ENCODE measurements at regions not wholly inside any gene's neighbourhood (a gene's known extent, or its start where the extent isn't known, plus 50 kb on each side); places are given as distances from the start of the nearest gene placed in this dataset.

DNA sequence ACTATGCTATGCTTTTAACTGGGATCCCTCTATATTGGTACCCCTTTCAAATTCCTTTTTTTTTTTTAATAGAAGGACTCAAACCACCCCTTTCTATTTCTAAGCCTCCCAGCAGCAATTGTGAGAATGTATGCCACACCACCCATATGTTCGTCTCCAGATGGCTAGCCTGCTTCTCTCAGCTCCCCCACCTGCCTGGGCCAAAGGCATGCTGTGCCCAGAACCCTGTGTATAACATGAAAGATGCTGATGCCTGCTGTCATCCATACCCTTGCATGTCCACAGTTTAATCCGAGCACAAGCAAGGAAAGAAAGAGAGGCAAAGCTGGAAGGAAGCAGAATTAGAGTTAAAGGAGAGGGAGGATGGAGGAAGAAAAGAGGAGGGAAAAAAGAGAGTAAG lies 159.5 kb upstream of the CNTN6 start:
- no peaks in the 10 kb centered on the region for H3K9me3 ChIP-seq (ENCODE audit: insufficient read depth, low read length)
- no peak overlapping the region for H3K9ac ChIP-seq (ENCODE audit: low read length)
- TF ChIP-seq EZH2phosphoT487 (conservative IDR thresholded peaks at IDR 0.05; ENCODE audit: low read length) (no peak), CTCF (IDR thresholded peaks at IDR 0.05; ENCODE audit: insufficient read depth, low read length, poor library complexity, severe bottlenecking) (no peak)
- no peak overlapping the region for H2AFZ ChIP-seq (ENCODE audit: low read depth, low read length, severe bottlenecking)
- H3K4me2 ChIP-seq (ENCODE audit: low read depth, low read length, poor library complexity, severe bottlenecking), result no peak overlapping the region
- H3K27ac ChIP-seq (ENCODE audit: low read depth, low read length), result no peak overlapping the region
- H3K9me2 ChIP-seq (replicated peaks; ENCODE audit: insufficient read depth, low read length), result no peaks in the 10 kb centered on the region
- no peaks in the 10 kb centered on the region for H3K79me2 ChIP-seq (ENCODE audit: insufficient read depth, low read length)
- no peaks in the 10 kb centered on the region for H3K27me3 ChIP-seq (ENCODE audit: low read length)
- no peaks in the 10 kb centered on the region for H3F3A ChIP-seq (ENCODE audit: insufficient read depth)
- no peak overlapping the region for H3K4me3 ChIP-seq (ENCODE audit: insufficient read depth, low read length, poor library complexity, severe bottlenecking)
- no peaks in the 10 kb centered on the region for H3K36me3 ChIP-seq (ENCODE audit: low read length)
- H4K20me1 ChIP-seq (ENCODE audit: low read depth, low read length), result no peaks in the 10 kb centered on the region

- H3K27ac ChIP-seq (ENCODE audit: low read depth, low read length), result no peak overlapping the region
- H3K4me2 ChIP-seq (ENCODE audit: low read depth, low read length, poor library complexity, severe bottlenecking), result no peak overlapping the region
- H3K9me2 ChIP-seq (replicated peaks; ENCODE audit: insufficient read depth, low read length), result no peaks in the 10 kb centered on the region
- no peak overlapping the region for H3K9ac ChIP-seq (ENCODE audit: low read length)
- no peaks in the 10 kb centered on the region for H3K79me2 ChIP-seq (ENCODE audit: insufficient read depth, low read length)
- no peaks in the 10 kb centered on the region for H3K27me3 ChIP-seq (ENCODE audit: low read length)
- H3K4me3 ChIP-seq (ENCODE audit: insufficient read depth, low read length, poor library complexity, severe bottlenecking), result no peak overlapping the region
- H4K20me1 ChIP-seq (ENCODE audit: low read depth, low read length), result no peaks in the 10 kb centered on the region
- no peak for TF ChIP-seq CTCF (IDR thresholded peaks at IDR 0.05; ENCODE audit: insufficient read depth, low read length, poor library complexity, severe bottlenecking)
- no peak for TF ChIP-seq EZH2phosphoT487 (conservative IDR thresholded peaks at IDR 0.05; ENCODE audit: low read length)
- no peaks in the 10 kb centered on the region for H3F3A ChIP-seq (ENCODE audit: insufficient read depth)
- H3K9me3 ChIP-seq (ENCODE audit: insufficient read depth, low read length), result no peaks in the 10 kb centered on the region
- H2AFZ ChIP-seq (ENCODE audit: low read depth, low read length, severe bottlenecking), result no peak overlapping the region
- no peaks in the 10 kb centered on the region for H3K36me3 ChIP-seq (ENCODE audit: low read length)
Observed at GRCh38 chr3:944786-945185, 148.0 kb upstream of the CNTN6 start.

- Histone ChIP-seq H4K20me1 (ENCODE audit: low read depth, low read length) (no peaks in the 10 kb centered on the region), H3K27me3 (ENCODE audit: low read length) (no peaks in the 10 kb centered on the region), H2AFZ (ENCODE audit: low read depth, low read length, severe bottlenecking) (no peak overlapping the region), H3K27ac (ENCODE audit: low read depth, low read length) (no peak overlapping the region), H3K4me3 (ENCODE audit: insufficient read depth, low read length, poor library complexity, severe bottlenecking) (no peak overlapping the region), H3K9me2 (replicated peaks; ENCODE audit: insufficient read depth, low read length) (no peaks in the 10 kb centered on the region), H3K9ac (ENCODE audit: low read length) (no peak overlapping the region), H3K36me3 (ENCODE audit: low read length) (no peaks in the 10 kb centered on the region), H3K4me2 (ENCODE audit: low read depth, low read length, poor library complexity, severe bottlenecking) (no peak overlapping the region), H3F3A (ENCODE audit: insufficient read depth) (no peaks in the 10 kb centered on the region), H3K9me3 (ENCODE audit: insufficient read depth, low read length) (no peaks in the 10 kb centered on the region), H3K79me2 (ENCODE audit: insufficient read depth, low read length) (no peaks in the 10 kb centered on the region)
- no peak for TF ChIP-seq EZH2phosphoT487 (conservative IDR thresholded peaks at IDR 0.05; ENCODE audit: low read length)
- TF ChIP-seq CTCF (IDR thresholded peaks at IDR 0.05; ENCODE audit: insufficient read depth, low read length, poor library complexity, severe bottlenecking), result no peak
Observed at GRCh38 chr3:945738-946137, 147.1 kb upstream of the CNTN6 start.

DNA sequence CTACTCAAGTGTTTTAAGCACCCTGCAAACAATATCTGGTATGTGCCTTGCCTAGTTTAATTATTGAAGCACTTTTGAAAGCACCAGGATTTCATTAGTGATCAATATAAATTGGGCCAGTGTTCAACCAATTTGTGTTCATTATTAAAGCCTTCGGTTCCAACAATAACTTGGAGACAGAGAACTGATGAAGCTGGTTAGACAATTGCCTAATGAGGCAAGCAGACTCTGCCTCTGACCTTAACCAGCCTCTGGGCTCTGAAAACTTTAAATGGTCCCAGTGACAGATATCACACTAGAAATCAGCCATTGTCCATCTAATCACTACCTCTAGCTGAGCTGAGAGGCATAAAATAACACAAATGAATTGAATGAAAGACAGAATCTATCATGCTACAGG lies 139.9 kb upstream of the CNTN6 start:
- no peaks in the 10 kb centered on the region for H3F3A ChIP-seq (ENCODE audit: insufficient read depth)
- H3K9me2 ChIP-seq (replicated peaks; ENCODE audit: insufficient read depth, low read length), result no peaks in the 10 kb centered on the region
- H4K20me1 ChIP-seq (ENCODE audit: low read depth, low read length), result no peaks in the 10 kb centered on the region
- H3K4me3 ChIP-seq (ENCODE audit: insufficient read depth, low read length, poor library complexity, severe bottlenecking), result no peak overlapping the region
- no peak overlapping the region for H3K4me2 ChIP-seq (ENCODE audit: low read depth, low read length, poor library complexity, severe bottlenecking)
- H3K36me3 ChIP-seq (ENCODE audit: low read length), result no peaks in the 10 kb centered on the region
- H3K79me2 ChIP-seq (ENCODE audit: insufficient read depth, low read length), result no peaks in the 10 kb centered on the region
- no peak overlapping the region for H2AFZ ChIP-seq (ENCODE audit: low read depth, low read length, severe bottlenecking)
- H3K9me3 ChIP-seq (ENCODE audit: insufficient read depth, low read length), result no peaks in the 10 kb centered on the region
- no peaks in the 10 kb centered on the region for H3K27me3 ChIP-seq (ENCODE audit: low read length)
- H3K9ac ChIP-seq (ENCODE audit: low read length), result no peak overlapping the region
- TF ChIP-seq EZH2phosphoT487 (conservative IDR thresholded peaks at IDR 0.05; ENCODE audit: low read length) (no peak), CTCF (IDR thresholded peaks at IDR 0.05; ENCODE audit: insufficient read depth, low read length, poor library complexity, severe bottlenecking) (no peak)
- H3K27ac ChIP-seq (ENCODE audit: low read depth, low read length), result no peak overlapping the region
